ENCODE measurements at regions not wholly inside any gene's neighbourhood (a gene's known extent, or its start where the extent isn't known, plus 50 kb on each side); places are given as distances from the start of the nearest gene placed in this dataset.

GRCh38 chr9:34891386-34891785 is 66.7 kb upstream of the PHF24 start:
- Histone ChIP-seq H3K9me3 (no peaks in the 10 kb centered on the region), H3K36me3 (no peaks in the 10 kb centered on the region), H3K27ac (no peak overlapping the region), H3K27me3 (no peaks in the 10 kb centered on the region), H3K4me3 (no peak overlapping the region), H3K4me1 (peaks cover 0 to 12% (median 4%) of the 10 kb centered on the region in 4 donors)
- DNase-seq: no peak
- WGBS, 2 donors: 88 to 100% methylated on average over 1 of the region's 1 CpG
- ATAC-seq (ENCODE audit: low FRiP score in 2 of 2): no peak
- no peak for TF ChIP-seq EP300 (IDR thresholded peaks at IDR 0.05)
- no peak for TF ChIP-seq POLR2AphosphoS5 (IDR thresholded peaks at IDR 0.05)
- no peak for TF ChIP-seq CTCF (IDR thresholded peaks at IDR 0.05)
- TF ChIP-seq POLR2A (IDR thresholded peaks at IDR 0.05): no peak

GRCh38 chr9:34887841-34888240 is 70.2 kb upstream of the PHF24 start:
- WGBS, 2 donors: 40% methylated on average over 2 of the region's 2 CpGs
- no peaks in the 10 kb centered on the region for H3K9me3 ChIP-seq
- no peak for DNase-seq
- no peaks in the 10 kb centered on the region for H3K36me3 ChIP-seq
- H3K4me1 ChIP-seq: peaks cover 0 to 7% (median 2%) of the 10 kb centered on the region in 4 donors
- no peak overlapping the region for H3K27ac ChIP-seq
- H3K27me3 ChIP-seq: no peaks in the 10 kb centered on the region
- ATAC-seq (ENCODE audit: low FRiP score in 2 of 2): no peak
- TF ChIP-seq CTCF (IDR thresholded peaks at IDR 0.05) (no peak), POLR2AphosphoS5 (IDR thresholded peaks at IDR 0.05) (no peak), POLR2A (IDR thresholded peaks at IDR 0.05) (no peak), EP300 (IDR thresholded peaks at IDR 0.05) (no peak)
- H3K4me3 ChIP-seq: no peak overlapping the region

GRCh38 chr9:34884747-34885189 is 73.3 kb upstream of the PHF24 start:
- DNase-seq (no peak), ATAC-seq (ENCODE audit: low FRiP score in 2 of 2) (no peak)
- no peaks in the 10 kb centered on the region for H3K9me3 ChIP-seq
- H3K27ac ChIP-seq: no peak overlapping the region
- H3K4me1 ChIP-seq: no peaks in the 10 kb centered on the region
- no peaks in the 10 kb centered on the region for H3K27me3 ChIP-seq
- no peaks in the 10 kb centered on the region for H3K36me3 ChIP-seq
- H3K4me3 ChIP-seq: no peak overlapping the region
- no peak for TF ChIP-seq CTCF (IDR thresholded peaks at IDR 0.05)
- no peak for TF ChIP-seq POLR2A (IDR thresholded peaks at IDR 0.05)
- TF ChIP-seq POLR2AphosphoS5 (IDR thresholded peaks at IDR 0.05): no peak
- no peak for TF ChIP-seq EP300 (IDR thresholded peaks at IDR 0.05)
- 46 to 60% methylated on average over 2 of the region's 2 CpGs for WGBS, 2 donors

GRCh38 chr9:34876096-34876495 is 82.0 kb upstream of the PHF24 start:
- TF ChIP-seq EP300 (IDR thresholded peaks at IDR 0.05) (no peak), POLR2A (IDR thresholded peaks at IDR 0.05) (no peak), POLR2AphosphoS5 (IDR thresholded peaks at IDR 0.05) (no peak), CTCF (IDR thresholded peaks at IDR 0.05) (no peak)
- no peak for ATAC-seq (ENCODE audit: low FRiP score in 2 of 2)
- H3K27me3 ChIP-seq: no peaks in the 10 kb centered on the region
- no peaks in the 10 kb centered on the region for H3K4me1 ChIP-seq
- no peak overlapping the region for H3K27ac ChIP-seq
- 79 to 94% methylated on average over 3 of the region's 3 CpGs for WGBS, 2 donors
- H3K4me3 ChIP-seq: no peak overlapping the region
- no peak for DNase-seq
- no peaks in the 10 kb centered on the region for H3K9me3 ChIP-seq
- H3K36me3 ChIP-seq: no peaks in the 10 kb centered on the region

- no peaks in the 10 kb centered on the region for H3K36me3 ChIP-seq
- H3K9me3 ChIP-seq: peaks cover 0 to 9% (median 0%) of the 10 kb centered on the region in 4 donors
- no peak for DNase-seq
- TF ChIP-seq EP300 (IDR thresholded peaks at IDR 0.05) (no peak), CTCF (IDR thresholded peaks at IDR 0.05) (peak in 1 of 6 experiments; percentile 12)
- H3K27me3 ChIP-seq: no peaks in the 10 kb centered on the region
- no peak for ATAC-seq (ENCODE audit: low FRiP score in 2 of 2)
- WGBS, 2 donors: 36 to 57% methylated on average over 2 of the region's 2 CpGs
- no peak overlapping the region for H3K27ac ChIP-seq
- H3K4me3 ChIP-seq: no peak overlapping the region
- no peaks in the 10 kb centered on the region for H3K4me1 ChIP-seq
Measured at GRCh38 chr9:34869390-34869789, 88.7 kb upstream of the PHF24 start.

Measured in upper lobe of left lung (tissue), 6 donors.